ENCODE measurements at regions not wholly inside any gene's neighbourhood (a gene's known extent, or its start where the extent isn't known, plus 50 kb on each side); places are given as distances from the start of the nearest gene placed in this dataset.

- Mint-ChIP-seq H3K36me3 (ENCODE audit: low read depth) (no peaks in the 10 kb centered on the region), H3K4me3 (no peak overlapping the region), H3K27me3 (ENCODE audit: low read depth) (no peaks in the 10 kb centered on the region), H3K4me1 (ENCODE audit: low read depth) (no peaks in the 10 kb centered on the region), H3K27ac (no peak overlapping the region), H3K9me3 (peaks cover 10% of the 10 kb centered on the region)
- DNase-seq = no peak
- intact Hi-C loops (cut with micrococcal nuclease) = no loop called here
- CTCF ChIA-PET = no interaction called here
Observed at GRCh38 chr14:83395321-83395720, 1861.7 kb upstream of the SEL1L start.

- H3K27me3 Mint-ChIP-seq (ENCODE audit: low read depth) = no peaks in the 10 kb centered on the region
- no peak overlapping the region for H3K27ac Mint-ChIP-seq
- no peaks in the 10 kb centered on the region for H3K4me1 Mint-ChIP-seq (ENCODE audit: low read depth)
- peaks cover 3% of the 10 kb centered on the region for H3K9me3 Mint-ChIP-seq
- intact Hi-C loops (cut with micrococcal nuclease) = no loop called here
- no peak overlapping the region for H3K4me3 Mint-ChIP-seq
- CTCF ChIA-PET = no interaction called here
- no peak for DNase-seq
- H3K36me3 Mint-ChIP-seq (ENCODE audit: low read depth) = no peaks in the 10 kb centered on the region
Observed at GRCh38 chr14:83416476-83416875, 1882.8 kb upstream of the SEL1L start.

GRCh38 chr14:83419420-83419819 is 1885.8 kb upstream of the SEL1L start:
- CTCF ChIA-PET = no interaction called here
- H3K27me3 Mint-ChIP-seq (ENCODE audit: low read depth) = no peaks in the 10 kb centered on the region
- no peak overlapping the region for H3K4me3 Mint-ChIP-seq
- H3K27ac Mint-ChIP-seq = no peak overlapping the region
- intact Hi-C loops (cut with micrococcal nuclease) = no loop called here
- no peak for DNase-seq
- no peaks in the 10 kb centered on the region for H3K36me3 Mint-ChIP-seq (ENCODE audit: low read depth)
- H3K4me1 Mint-ChIP-seq (ENCODE audit: low read depth) = no peaks in the 10 kb centered on the region
- no peaks in the 10 kb centered on the region for H3K9me3 Mint-ChIP-seq

- CTCF ChIA-PET = no interaction called here
- Mint-ChIP-seq H3K9me3 (peaks cover 3% of the 10 kb centered on the region), H3K27me3 (ENCODE audit: low read depth) (no peaks in the 10 kb centered on the region), H3K4me3 (no peak overlapping the region), H3K36me3 (ENCODE audit: low read depth) (no peaks in the 10 kb centered on the region), H3K27ac (no peak overlapping the region), H3K4me1 (ENCODE audit: low read depth) (no peaks in the 10 kb centered on the region)
- DNase-seq = no peak
- intact Hi-C loops (cut with micrococcal nuclease) = no loop called here
Observed at GRCh38 chr14:83421711-83422110, 1888.1 kb upstream of the SEL1L start.

GRCh38 chr14:83425138-83425537 is 1891.5 kb upstream of the SEL1L start:
- CTCF ChIA-PET = no interaction called here
- DNase-seq = no peak
- Mint-ChIP-seq H3K27me3 (ENCODE audit: low read depth) (no peaks in the 10 kb centered on the region), H3K4me1 (ENCODE audit: low read depth) (no peaks in the 10 kb centered on the region), H3K36me3 (ENCODE audit: low read depth) (no peaks in the 10 kb centered on the region), H3K4me3 (no peak overlapping the region), H3K27ac (no peak overlapping the region), H3K9me3 (peaks cover 13% of the 10 kb centered on the region)
- intact Hi-C loops (cut with micrococcal nuclease) = no loop called here

- peaks cover 13% of the 10 kb centered on the region for H3K9me3 Mint-ChIP-seq
Observed at GRCh38 chr14:83425706-83426105, 1892.1 kb upstream of the SEL1L start.

GRCh38 chr14:83433618-83434017 is 1900.0 kb upstream of the SEL1L start:
- Mint-ChIP-seq H3K27me3 (ENCODE audit: low read depth) (no peaks in the 10 kb centered on the region), H3K4me3 (no peak overlapping the region), H3K4me1 (ENCODE audit: low read depth) (no peaks in the 10 kb centered on the region), H3K27ac (no peak overlapping the region), H3K9me3 (peaks cover 16% of the 10 kb centered on the region), H3K36me3 (ENCODE audit: low read depth) (no peaks in the 10 kb centered on the region)
- intact Hi-C loops (cut with micrococcal nuclease) = no loop called here
- DNase-seq = no peak
- CTCF ChIA-PET = no interaction called here

More at GRCh38 chr14:83425706-83426105, 1892.1 kb upstream of the SEL1L start:
- H3K36me3 Mint-ChIP-seq (ENCODE audit: low read depth) = no peaks in the 10 kb centered on the region
- H3K27ac Mint-ChIP-seq = no peak overlapping the region
- no peaks in the 10 kb centered on the region for H3K27me3 Mint-ChIP-seq (ENCODE audit: low read depth)
- H3K4me1 Mint-ChIP-seq (ENCODE audit: low read depth) = no peaks in the 10 kb centered on the region
- DNase-seq = no peak
- no peak overlapping the region for H3K4me3 Mint-ChIP-seq
- CTCF ChIA-PET = no interaction called here
- intact Hi-C loops (cut with micrococcal nuclease) = no loop called here

GRCh38 chr14:83441801-83442200 is 1908.1 kb upstream of the SEL1L start:
- H3K9me3 Mint-ChIP-seq = peaks cover 3% of the 10 kb centered on the region
- no peaks in the 10 kb centered on the region for H3K27me3 Mint-ChIP-seq (ENCODE audit: low read depth)
- H3K4me3 Mint-ChIP-seq = no peak overlapping the region
- CTCF ChIA-PET = no interaction called here
- no peak overlapping the region for H3K27ac Mint-ChIP-seq
- no peak for DNase-seq
- H3K4me1 Mint-ChIP-seq (ENCODE audit: low read depth) = no peaks in the 10 kb centered on the region
- no peaks in the 10 kb centered on the region for H3K36me3 Mint-ChIP-seq (ENCODE audit: low read depth)
- intact Hi-C loops (cut with micrococcal nuclease) = no loop called here

GRCh38 chr14:83455561-83455960 is 1921.9 kb upstream of the SEL1L start:
- DNase-seq = no peak
- H3K27ac Mint-ChIP-seq = no peak overlapping the region
- H3K4me1 Mint-ChIP-seq (ENCODE audit: low read depth) = no peaks in the 10 kb centered on the region

GRCh38 chr14:83461521-83461920 is 1927.9 kb upstream of the SEL1L start:
- no peak overlapping the region for H3K27ac Mint-ChIP-seq
- H3K27me3 Mint-ChIP-seq (ENCODE audit: low read depth) = no peaks in the 10 kb centered on the region
- peaks cover 10% of the 10 kb centered on the region for H3K9me3 Mint-ChIP-seq
- no peaks in the 10 kb centered on the region for H3K36me3 Mint-ChIP-seq (ENCODE audit: low read depth)
- DNase-seq = no peak
- intact Hi-C loops (cut with micrococcal nuclease) = loop anchor here (5.0 to 10.0 kb wide), 2 partner anchors 604 to 1467 kb away; no protein-coding TSS in a partner anchor
- CTCF ChIA-PET = no interaction called here
- no peaks in the 10 kb centered on the region for H3K4me1 Mint-ChIP-seq (ENCODE audit: low read depth)
- no peak overlapping the region for H3K4me3 Mint-ChIP-seq

More at GRCh38 chr14:83455561-83455960, 1921.9 kb upstream of the SEL1L start:
- Mint-ChIP-seq H3K36me3 (ENCODE audit: low read depth) (no peaks in the 10 kb centered on the region), H3K27me3 (ENCODE audit: low read depth) (no peaks in the 10 kb centered on the region), H3K9me3 (peaks cover 15% of the 10 kb centered on the region), H3K4me3 (no peak overlapping the region)
- intact Hi-C loops (cut with micrococcal nuclease) = no loop called here
- CTCF ChIA-PET = no interaction called here

GRCh38 chr14:83462759-83463158 is 1929.1 kb upstream of the SEL1L start:
- Mint-ChIP-seq H3K4me1 (ENCODE audit: low read depth) (no peaks in the 10 kb centered on the region), H3K36me3 (ENCODE audit: low read depth) (no peaks in the 10 kb centered on the region), H3K27ac (no peak overlapping the region), H3K4me3 (no peak overlapping the region), H3K27me3 (ENCODE audit: low read depth) (no peaks in the 10 kb centered on the region), H3K9me3 (peaks cover 10% of the 10 kb centered on the region)
- CTCF ChIA-PET = interaction anchor here (1.0 kb wide), 1 partner anchor 162 kb away, joined by 3 read pairs; no protein-coding TSS in a partner anchor
- no peak for DNase-seq
- intact Hi-C loops (cut with micrococcal nuclease) = loop anchor here (5.0 to 10.0 kb wide), 2 partner anchors 605 to 1468 kb away; no protein-coding TSS in a partner anchor

- intact Hi-C loops (cut with micrococcal nuclease) = loop anchor here (5.0 to 10.0 kb wide), 2 partner anchors 606 to 1469 kb away; no protein-coding TSS in a partner anchor
- no peak overlapping the region for H3K4me3 Mint-ChIP-seq
- H3K4me1 Mint-ChIP-seq (ENCODE audit: low read depth) = no peaks in the 10 kb centered on the region
- CTCF ChIA-PET = interaction anchor here (0.6 to 1.0 kb wide), 2 partner anchors 163 to 753 kb away, joined by 3 to 4 read pairs; no protein-coding TSS in a partner anchor
- no peaks in the 10 kb centered on the region for H3K36me3 Mint-ChIP-seq (ENCODE audit: low read depth)
- peak; percentile 22 for DNase-seq
- H3K9me3 Mint-ChIP-seq = peaks cover 10% of the 10 kb centered on the region
- no peaks in the 10 kb centered on the region for H3K27me3 Mint-ChIP-seq (ENCODE audit: low read depth)
- no peak overlapping the region for H3K27ac Mint-ChIP-seq
Observed at GRCh38 chr14:83463500-83464098, 1929.9 kb upstream of the SEL1L start.

- Mint-ChIP-seq H3K9me3 (peaks cover 4% of the 10 kb centered on the region), H3K4me1 (ENCODE audit: low read depth) (no peaks in the 10 kb centered on the region), H3K36me3 (ENCODE audit: low read depth) (no peaks in the 10 kb centered on the region), H3K27ac (no peak overlapping the region), H3K4me3 (no peak overlapping the region), H3K27me3 (ENCODE audit: low read depth) (no peaks in the 10 kb centered on the region)
- DNase-seq = no peak
- CTCF ChIA-PET = no interaction called here
- intact Hi-C loops (cut with micrococcal nuclease) = loop anchor here (10.0 kb wide), 1 partner anchor 1473 kb away; no protein-coding TSS in a partner anchor
Observed at GRCh38 chr14:83467811-83468210, 1934.2 kb upstream of the SEL1L start.

All from activated naive CD4-positive, alpha-beta T cell treated with anti-CD3 and anti-CD28 coated beads for 36 hours (primary cell).